ENCODE measurements at regions not wholly inside any gene's neighbourhood (a gene's known extent, or its start where the extent isn't known, plus 50 kb on each side); places are given as distances from the start of the nearest gene placed in this dataset.

- TF ChIP-seq CTCF (IDR thresholded peaks at IDR 0.05): no peak
- TF ChIP-seq EP300 (IDR thresholded peaks at IDR 0.05): no peak
- no peak for TF ChIP-seq POLR2A (IDR thresholded peaks at IDR 0.05)
Observed at GRCh38 chr2:219692521-219692920, 65.1 kb downstream of the SLC4A3 start.

GRCh38 chr2:219695145-219695709, 67.8 kb downstream of the SLC4A3 start:
- H3K27ac ChIP-seq: no peak overlapping the region
- H3K27me3 ChIP-seq: no peaks in the 10 kb centered on the region
- 59 to 79% methylated on average over 3 of the region's 3 CpGs for WGBS, 2 donors
- no peaks in the 10 kb centered on the region for H3K36me3 ChIP-seq
- no peaks in the 10 kb centered on the region for H3K9me3 ChIP-seq
- no peak for DNase-seq (ENCODE audit: low spot score in 2 of 2)
- TF ChIP-seq EP300 (IDR thresholded peaks at IDR 0.05) (no peak), POLR2A (IDR thresholded peaks at IDR 0.05) (no peak), CTCF (IDR thresholded peaks at IDR 0.05) (no peak)
- H3K4me1 ChIP-seq: no peaks in the 10 kb centered on the region
- H3K4me3 ChIP-seq: no peak overlapping the region

More at GRCh38 chr2:219692521-219692920, 65.1 kb downstream of the SLC4A3 start:
- no peaks in the 10 kb centered on the region for H3K9me3 ChIP-seq
- no peaks in the 10 kb centered on the region for H3K36me3 ChIP-seq
- H3K27ac ChIP-seq: no peak overlapping the region
- peaks cover 0 to 9% (median 0%) of the 10 kb centered on the region in 4 donors for H3K4me1 ChIP-seq
- peaks cover 0 to 4% of the 10 kb centered on the region in 2 donors for H3K27me3 ChIP-seq
- no peak for DNase-seq (ENCODE audit: low spot score in 2 of 2)
- no peak overlapping the region for H3K4me3 ChIP-seq
- WGBS, 2 donors: 86 to 92% methylated on average over 5 of the region's 5 CpGs

GRCh38 chr2:219697811-219698747, 70.6 kb downstream of the SLC4A3 start:
- Histone ChIP-seq H3K36me3 (no peaks in the 10 kb centered on the region), H3K4me3 (no peak overlapping the region), H3K4me1 (no peaks in the 10 kb centered on the region), H3K9me3 (no peaks in the 10 kb centered on the region), H3K27ac (no peak overlapping the region), H3K27me3 (no peaks in the 10 kb centered on the region)
- DNase-seq (ENCODE audit: low spot score in 2 of 2): no peak
- TF ChIP-seq EP300 (IDR thresholded peaks at IDR 0.05): no peak
- no peak for TF ChIP-seq CTCF (IDR thresholded peaks at IDR 0.05)
- no peak for TF ChIP-seq POLR2A (IDR thresholded peaks at IDR 0.05)
- 70 to 79% methylated on average over 12 of the region's 12 CpGs for WGBS, 2 donors

GRCh38 chr2:219698748-219699439, 71.5 kb downstream of the SLC4A3 start:
- Histone ChIP-seq H3K27ac (no peak overlapping the region), H3K9me3 (no peaks in the 10 kb centered on the region), H3K4me1 (no peaks in the 10 kb centered on the region), H3K27me3 (no peaks in the 10 kb centered on the region), H3K36me3 (no peaks in the 10 kb centered on the region), H3K4me3 (no peak overlapping the region)
- no peak for DNase-seq (ENCODE audit: low spot score in 2 of 2)
- 49 to 52% methylated on average over 15 of the region's 15 CpGs for WGBS, 2 donors
- TF ChIP-seq POLR2A (IDR thresholded peaks at IDR 0.05) (no peak), EP300 (IDR thresholded peaks at IDR 0.05) (no peak), CTCF (IDR thresholded peaks at IDR 0.05) (no peak)

GRCh38 chr2:219699440-219699821, 72.0 kb downstream of the SLC4A3 start:
- no peak overlapping the region for H3K4me3 ChIP-seq
- no peaks in the 10 kb centered on the region for H3K4me1 ChIP-seq
- H3K36me3 ChIP-seq: no peaks in the 10 kb centered on the region
- no peaks in the 10 kb centered on the region for H3K9me3 ChIP-seq
- H3K27ac ChIP-seq: no peak overlapping the region
- no peaks in the 10 kb centered on the region for H3K27me3 ChIP-seq
- DNase-seq (ENCODE audit: low spot score in 2 of 2): no peak
- TF ChIP-seq CTCF (IDR thresholded peaks at IDR 0.05) (no peak), EP300 (IDR thresholded peaks at IDR 0.05) (no peak), POLR2A (IDR thresholded peaks at IDR 0.05) (no peak)
- 87 to 90% methylated on average over 8 of the region's 8 CpGs for WGBS, 2 donors
